ENCODE measurements at regions not wholly inside any gene's neighbourhood (a gene's known extent, or its start where the extent isn't known, plus 50 kb on each side); places are given as distances from the start of the nearest gene placed in this dataset.
"Not testable (repeated sequence)": the region's sequence is repeated elsewhere in the genome, so short reads cannot be mapped to it uniquely, and the experiment has no call there.

- H3K14ac ChIP-seq (ENCODE audit: insufficient read length); H3K56ac ChIP-seq (replicated peaks; ENCODE audit: insufficient read length, low read depth, low read length); H3K79me2 ChIP-seq (ENCODE audit: control insufficient read depth in 1 of 2, insufficient read depth in 2 of 2, low read length in 2 of 2); H2BK20ac ChIP-seq (ENCODE audit: low read length); H2BK120ac ChIP-seq (replicated peaks; ENCODE audit: low read depth, low read length); H4K20me1 ChIP-seq (replicated peaks in 1 of 2; ENCODE audit: control insufficient read depth in 1 of 2, insufficient read depth in 2 of 2, low read length in 2 of 2); H3K4me1 ChIP-seq (replicated peaks in 1 of 4; ENCODE audit: control insufficient read depth in 3 of 4, insufficient read depth in 4 of 4, low read length in 3 of 4); H3K4ac ChIP-seq (replicated peaks; ENCODE audit: insufficient read length, low read depth, low read length); H2BK15ac ChIP-seq (ENCODE audit: low read length); H4K91ac ChIP-seq (replicated peaks; ENCODE audit: insufficient read length, low read length); H3K23me2 ChIP-seq (ENCODE audit: low read depth, low read length); H4K8ac ChIP-seq (ENCODE audit: extremely low read depth, insufficient read depth, low read length); POLR2A ChIA-PET (ENCODE audit: partially characterized antibody); H3K36me3 ChIP-seq (ENCODE audit: control insufficient read depth in 2 of 4, insufficient read depth in 4 of 4, low read length in 3 of 4); FAIRE-seq; DNase-seq (ENCODE audit: low read depth in 1 of 2, low spot score in 2 of 2); H3K4me3 ChIP-seq (ENCODE audit: extremely low read depth in 1 of 4, insufficient read depth in 2 of 4, low read depth in 3 of 4, low read length in 4 of 4); H3K18ac ChIP-seq (ENCODE audit: extremely low read depth, low read length); H3K4me2 ChIP-seq (ENCODE audit: insufficient read depth in 1 of 2, low read depth in 2 of 2, low read length in 2 of 2); H4K5ac ChIP-seq (ENCODE audit: insufficient read length, low read depth, low read length); H3K9ac ChIP-seq (replicated peaks in 1 of 4; ENCODE audit: extremely low read depth in 1 of 4, low read depth in 3 of 4, low read length in 3 of 4); H2AFZ ChIP-seq (ENCODE audit: low read length); H2BK12ac ChIP-seq (ENCODE audit: low read depth, low read length); H2BK5ac ChIP-seq (ENCODE audit: low read depth, low read length); H3K9me3 ChIP-seq (ENCODE audit: insufficient read depth in 2 of 2, low read depth in 1 of 2, low read length in 1 of 2); H2AK5ac ChIP-seq (ENCODE audit: low read depth, low read length); H3K79me1 ChIP-seq (ENCODE audit: low read depth, low read length); H3K27ac ChIP-seq (ENCODE audit: low read depth, low read length); H3K27me3 ChIP-seq (replicated peaks in 1 of 4; ENCODE audit: control insufficient read depth in 3 of 4, extremely low read depth in 1 of 4, insufficient read depth in 3 of 4, low read length in 3 of 4); H3K23ac ChIP-seq (ENCODE audit: insufficient read length): not testable (repeated sequence)
- CTCF ChIA-PET (ENCODE audit: partially characterized antibody): interaction anchor here (0.9 kb wide), 1 partner anchor 9 kb away, joined by 3 read pairs; no protein-coding TSS in a partner anchor
- 98% methylated on average over 4 of the region's 4 CpGs; no CpG with 5 or more reads in 1 of the 2 experiments for WGBS, 2 experiments (ENCODE audit: extremely low coverage in 1 of 2, insufficient coverage in 1 of 2, insufficient read length in 1 of 2, insufficient replicate concordance in 2 of 2, low coverage in 1 of 2, low lambda C conversion rate in 2 of 2, missing lambda C conversion rate in 1 of 2)
These were observed 358.6 kb downstream of the OTUD1 start for GRCh38 chr10:23797452-23797851.
